Lower leg skin (tissue), 3 donors: ENCODE measurements at regions not wholly inside any gene's neighbourhood (a gene's known extent, or its start where the extent isn't known, plus 50 kb on each side); places are given as distances from the start of the nearest gene placed in this dataset.

ENCODE experiments used
- CTCF ChIP-seq, 3 donors: fragments of 450-650 bp; IDR thresholded peaks; one replicate each; pipeline ENCODE4 v1.5.1; 2016; ENCODE audit warnings: antibody characterized with exemption in 3 of 3, mild to moderate bottlenecking in 3 of 3, moderate library complexity in 2 of 3
- POLR2A ChIP-seq, 2 donors: fragments of 450-650 bp; IDR thresholded peaks; one replicate each; pipeline ENCODE4 v1.6.1; 2016 to 2017; ENCODE audit warnings: antibody characterized with exemption in 2 of 2, mild to moderate bottlenecking in 1 of 2, moderate library complexity in 1 of 2

GRCh38 chr13:83943530-83944279 is 61.4 kb upstream of the SLITRK1 start:
- TF ChIP-seq CTCF (IDR thresholded peaks at IDR 0.05) (no peak), POLR2A (IDR thresholded peaks at IDR 0.05) (no peak)
